IPS DF 4.7 (cell line): ENCODE measurements at regions not wholly inside any gene's neighbourhood (a gene's known extent, or its start where the extent isn't known, plus 50 kb on each side); places are given as distances from the start of the nearest gene placed in this dataset.
A peak's percentile ranks its signal among the peaks of the same experiment; 100 is the strongest.

Experiments
- DNase-seq: peaks from one replicate; pipeline ENCODE4 v3.0.0-alpha.2; 2013; ENCODE audit warnings: low spot score; ENCODE audit errors: extremely low read depth

GRCh38 chr21:25424634-25425033 lies 182.6 kb downstream of the MRPL39 start:
- no peak for DNase-seq

GRCh38 chr21:25424048-25424447 lies 183.2 kb downstream of the MRPL39 start:
- DNase-seq, result no peak

- DNase-seq, result no peak
Observed at GRCh38 chr21:25422610-25423608, 184.4 kb downstream of the MRPL39 start.

- peak; percentile 14 for DNase-seq
Observed at GRCh38 chr21:25421321-25422028, 185.8 kb downstream of the MRPL39 start.

- DNase-seq, result no peak
Observed at GRCh38 chr21:25420831-25421230, 186.4 kb downstream of the MRPL39 start.

GRCh38 chr21:25416669-25417068 lies 190.6 kb downstream of the MRPL39 start:
- no peak for DNase-seq

- no peak for DNase-seq
Observed at GRCh38 chr21:25412100-25412499, 195.2 kb downstream of the MRPL39 start.

- DNase-seq, result no peak
Observed at GRCh38 chr21:25409978-25410377, 197.3 kb downstream of the MRPL39 start.

- no peak for DNase-seq
Observed at GRCh38 chr21:25408666-25409065, 198.6 kb downstream of the MRPL39 start.

GRCh38 chr21:25406887-25407579 lies 200.2 kb downstream of the MRPL39 start:
- no peak for DNase-seq

- no peak for DNase-seq
Observed at GRCh38 chr21:25405984-25406383, 201.3 kb downstream of the MRPL39 start.

- DNase-seq, result no peak
Observed at GRCh38 chr21:25402134-25402961, 204.9 kb downstream of the MRPL39 start.

- no peak for DNase-seq
Observed at GRCh38 chr21:25400427-25400826, 206.9 kb downstream of the MRPL39 start.

- DNase-seq, result no peak
Observed at GRCh38 chr21:25398630-25399029, 208.7 kb downstream of the MRPL39 start.

GRCh38 chr21:25396135-25396711 lies 211.1 kb downstream of the MRPL39 start:
- no peak for DNase-seq

- DNase-seq, result no peak
Observed at GRCh38 chr21:25391777-25392176, 215.5 kb downstream of the MRPL39 start.

- DNase-seq, result no peak
Observed at GRCh38 chr21:25390701-25391100, 216.6 kb downstream of the MRPL39 start.

GRCh38 chr21:25387665-25388064 lies 219.6 kb downstream of the MRPL39 start:
- DNase-seq, result no peak

GRCh38 chr21:25385911-25386474 lies 221.3 kb downstream of the MRPL39 start:
- DNase-seq, result peak; percentile 51

- DNase-seq, result no peak
Observed at GRCh38 chr21:25385341-25385740, 221.9 kb downstream of the MRPL39 start.
